Activated CD4-positive, alpha-beta memory T cell treated with anti-CD3 and anti-CD28 coated beads for 36 hours (primary cell): ENCODE measurements at regions not wholly inside any gene's neighbourhood (a gene's known extent, or its start where the extent isn't known, plus 50 kb on each side); places are given as distances from the start of the nearest gene placed in this dataset.

Source experiments
- CTCF ChIA-PET: fragments of 350-600 bp; sonication (Branson Sonifier 250); formaldehyde crosslinking; loops from one replicate; lab custom pipeline; 2021; ENCODE audit warnings: antibody characterized with exemption, inconsistent platforms; lab: Charles Lee
- POLR2A ChIA-PET: fragments of 350-600 bp; sonication (Branson Sonifier 250); formaldehyde crosslinking; loops from one replicate; lab custom pipeline; 2021; ENCODE audit warnings: antibody characterized with exemption; lab: Charles Lee
- DNase-seq: peaks from one replicate; pipeline ENCODE4 v3.0.0-alpha.2; 2020
- H3K27ac Mint-ChIP-seq: one replicate; pipeline ENCODE4 v1.8.0; 2021; ENCODE audit warnings: mixed read lengths
- H3K27me3 Mint-ChIP-seq: one replicate; pipeline ENCODE4 v1.8.0; 2021; ENCODE audit warnings: mixed read lengths
- H3K36me3 Mint-ChIP-seq: one replicate; pipeline ENCODE4 v1.8.0; 2021; ENCODE audit warnings: mixed read lengths
- H3K4me1 Mint-ChIP-seq: one replicate; pipeline ENCODE4 v1.8.0; 2021; ENCODE audit warnings: low read depth, mixed read lengths
- H3K4me3 Mint-ChIP-seq: one replicate; pipeline ENCODE4 v1.8.0; 2021; ENCODE audit warnings: mild to moderate bottlenecking, mixed read lengths
- H3K9me3 Mint-ChIP-seq: one replicate; pipeline ENCODE4 v1.8.0; 2021; ENCODE audit warnings: mixed read lengths
- intact Hi-C: fragments of 100-400 bp; cut with micrococcal nuclease; formaldehyde crosslinking; loops from one replicate; pipeline ENCODE4 v1.15.1; 2023

GRCh38 chr4:166518776-166519175 is 645.7 kb downstream of the TLL1 start:
- POLR2A ChIA-PET = no interaction called here
- Mint-ChIP-seq H3K4me3 (no peak overlapping the region), H3K4me1 (no peaks in the 10 kb centered on the region), H3K9me3 (peaks cover 14% of the 10 kb centered on the region), H3K27me3 (no peaks in the 10 kb centered on the region), H3K36me3 (no peaks in the 10 kb centered on the region), H3K27ac (no peak overlapping the region)
- intact Hi-C loops = no loop called here
- no peak for DNase-seq
- CTCF ChIA-PET = no interaction called here

- H3K27me3 Mint-ChIP-seq = no peaks in the 10 kb centered on the region
- no peak overlapping the region for H3K4me3 Mint-ChIP-seq
- H3K9me3 Mint-ChIP-seq = peaks cover 14% of the 10 kb centered on the region
- no peak overlapping the region for H3K27ac Mint-ChIP-seq
- DNase-seq = no peak
- ChIA-PET POLR2A (no interaction called here), CTCF (no interaction called here)
- no peaks in the 10 kb centered on the region for H3K4me1 Mint-ChIP-seq
- intact Hi-C loops = no loop called here
- no peaks in the 10 kb centered on the region for H3K36me3 Mint-ChIP-seq
Observed at GRCh38 chr4:166519774-166520173, 646.7 kb downstream of the TLL1 start.

GRCh38 chr4:166527500-166527899 is 654.5 kb downstream of the TLL1 start:
- ChIA-PET CTCF (no interaction called here), POLR2A (no interaction called here)
- intact Hi-C loops = no loop called here
- H3K4me3 Mint-ChIP-seq = no peak overlapping the region
- H3K27me3 Mint-ChIP-seq = no peaks in the 10 kb centered on the region
- H3K27ac Mint-ChIP-seq = no peak overlapping the region
- peaks cover 3% of the 10 kb centered on the region for H3K9me3 Mint-ChIP-seq
- no peak for DNase-seq
- H3K4me1 Mint-ChIP-seq = no peaks in the 10 kb centered on the region
- H3K36me3 Mint-ChIP-seq = no peaks in the 10 kb centered on the region

GRCh38 chr4:166531703-166532102 is 658.7 kb downstream of the TLL1 start:
- Mint-ChIP-seq H3K4me1 (no peaks in the 10 kb centered on the region), H3K36me3 (no peaks in the 10 kb centered on the region), H3K27me3 (no peaks in the 10 kb centered on the region), H3K27ac (no peak overlapping the region), H3K9me3 (peaks cover 6% of the 10 kb centered on the region), H3K4me3 (no peak overlapping the region)
- ChIA-PET POLR2A (no interaction called here), CTCF (no interaction called here)
- DNase-seq = no peak
- intact Hi-C loops = no loop called here

- H3K4me3 Mint-ChIP-seq = no peak overlapping the region
- H3K27ac Mint-ChIP-seq = no peak overlapping the region
- ChIA-PET CTCF (no interaction called here), POLR2A (no interaction called here)
- H3K27me3 Mint-ChIP-seq = no peaks in the 10 kb centered on the region
- H3K9me3 Mint-ChIP-seq = peaks cover 6% of the 10 kb centered on the region
- no peaks in the 10 kb centered on the region for H3K4me1 Mint-ChIP-seq
- DNase-seq = no peak
- no peaks in the 10 kb centered on the region for H3K36me3 Mint-ChIP-seq
- intact Hi-C loops = no loop called here
Observed at GRCh38 chr4:166535865-166536264, 662.8 kb downstream of the TLL1 start.

GRCh38 chr4:166538491-166539005 is 665.5 kb downstream of the TLL1 start:
- DNase-seq = no peak

GRCh38 chr4:166546009-166546408 is 673.0 kb downstream of the TLL1 start:
- Mint-ChIP-seq H3K9me3 (peaks cover 2% of the 10 kb centered on the region), H3K27me3 (no peaks in the 10 kb centered on the region), H3K27ac (no peak overlapping the region), H3K4me3 (no peak overlapping the region), H3K36me3 (no peaks in the 10 kb centered on the region), H3K4me1 (no peaks in the 10 kb centered on the region)
- no peak for DNase-seq
- POLR2A ChIA-PET = no interaction called here
- intact Hi-C loops = no loop called here
- CTCF ChIA-PET = no interaction called here

More at GRCh38 chr4:166538491-166539005, 665.5 kb downstream of the TLL1 start:
- POLR2A ChIA-PET = no interaction called here
- intact Hi-C loops = no loop called here
- Mint-ChIP-seq H3K36me3 (no peaks in the 10 kb centered on the region), H3K27me3 (no peaks in the 10 kb centered on the region), H3K9me3 (peaks cover 6% of the 10 kb centered on the region), H3K4me1 (no peaks in the 10 kb centered on the region), H3K4me3 (no peak overlapping the region), H3K27ac (no peak overlapping the region)
- CTCF ChIA-PET = no interaction called here

- no peaks in the 10 kb centered on the region for H3K27me3 Mint-ChIP-seq
- intact Hi-C loops = no loop called here
- H3K4me1 Mint-ChIP-seq = no peaks in the 10 kb centered on the region
- ChIA-PET POLR2A (no interaction called here), CTCF (no interaction called here)
- no peaks in the 10 kb centered on the region for H3K36me3 Mint-ChIP-seq
- peaks cover 21% of the 10 kb centered on the region for H3K9me3 Mint-ChIP-seq
- no peak overlapping the region for H3K27ac Mint-ChIP-seq
- DNase-seq = no peak
- no peak overlapping the region for H3K4me3 Mint-ChIP-seq
Observed at GRCh38 chr4:166577639-166578038, 656.7 kb downstream of the SPOCK3 start.

GRCh38 chr4:166585491-166585890 is 648.8 kb downstream of the SPOCK3 start:
- ChIA-PET CTCF (no interaction called here), POLR2A (no interaction called here)
- H3K9me3 Mint-ChIP-seq = peaks cover 7% of the 10 kb centered on the region
- no peak for DNase-seq
- H3K4me1 Mint-ChIP-seq = no peaks in the 10 kb centered on the region
- intact Hi-C loops = no loop called here
- H3K27me3 Mint-ChIP-seq = no peaks in the 10 kb centered on the region
- H3K4me3 Mint-ChIP-seq = no peak overlapping the region
- no peak overlapping the region for H3K27ac Mint-ChIP-seq
- H3K36me3 Mint-ChIP-seq = no peaks in the 10 kb centered on the region

- no peaks in the 10 kb centered on the region for H3K36me3 Mint-ChIP-seq
- H3K27me3 Mint-ChIP-seq = no peaks in the 10 kb centered on the region
- no peak for DNase-seq
- no peak overlapping the region for H3K4me3 Mint-ChIP-seq
- no peak overlapping the region for H3K27ac Mint-ChIP-seq
- ChIA-PET POLR2A (no interaction called here), CTCF (no interaction called here)
- intact Hi-C loops = loop anchor here (10.0 kb wide), 1 partner anchor 430 kb away; no protein-coding TSS in a partner anchor
- no peaks in the 10 kb centered on the region for H3K4me1 Mint-ChIP-seq
- H3K9me3 Mint-ChIP-seq = peaks cover 12% of the 10 kb centered on the region
Observed at GRCh38 chr4:166594326-166594946, 639.9 kb downstream of the SPOCK3 start.

- DNase-seq = no peak
- Mint-ChIP-seq H3K27ac (no peak overlapping the region), H3K36me3 (no peaks in the 10 kb centered on the region), H3K9me3 (peaks cover 21% of the 10 kb centered on the region), H3K4me3 (no peak overlapping the region), H3K4me1 (no peaks in the 10 kb centered on the region), H3K27me3 (no peaks in the 10 kb centered on the region)
- intact Hi-C loops = no loop called here
- ChIA-PET CTCF (no interaction called here), POLR2A (no interaction called here)
Observed at GRCh38 chr4:166600264-166600663, 634.0 kb downstream of the SPOCK3 start.

- Mint-ChIP-seq H3K27ac (no peak overlapping the region), H3K36me3 (no peaks in the 10 kb centered on the region), H3K27me3 (no peaks in the 10 kb centered on the region), H3K4me3 (no peak overlapping the region), H3K4me1 (no peaks in the 10 kb centered on the region), H3K9me3 (peaks cover 24% of the 10 kb centered on the region)
- intact Hi-C loops = no loop called here
- ChIA-PET POLR2A (no interaction called here), CTCF (no interaction called here)
- DNase-seq = no peak
Observed at GRCh38 chr4:166602068-166602467, 632.2 kb downstream of the SPOCK3 start.

GRCh38 chr4:166622425-166622977 is 611.8 kb downstream of the SPOCK3 start:
- POLR2A ChIA-PET = no interaction called here
- no peak overlapping the region for H3K27ac Mint-ChIP-seq
- CTCF ChIA-PET = no interaction called here
- intact Hi-C loops = no loop called here
- H3K27me3 Mint-ChIP-seq = no peaks in the 10 kb centered on the region
- no peaks in the 10 kb centered on the region for H3K4me1 Mint-ChIP-seq
- no peak overlapping the region for H3K4me3 Mint-ChIP-seq
- peaks cover 16% of the 10 kb centered on the region for H3K9me3 Mint-ChIP-seq
- no peaks in the 10 kb centered on the region for H3K36me3 Mint-ChIP-seq
- no peak for DNase-seq
